ENCODE measurements at regions not wholly inside any gene's neighbourhood (a gene's known extent, or its start where the extent isn't known, plus 50 kb on each side); places are given as distances from the start of the nearest gene placed in this dataset.

DNA sequence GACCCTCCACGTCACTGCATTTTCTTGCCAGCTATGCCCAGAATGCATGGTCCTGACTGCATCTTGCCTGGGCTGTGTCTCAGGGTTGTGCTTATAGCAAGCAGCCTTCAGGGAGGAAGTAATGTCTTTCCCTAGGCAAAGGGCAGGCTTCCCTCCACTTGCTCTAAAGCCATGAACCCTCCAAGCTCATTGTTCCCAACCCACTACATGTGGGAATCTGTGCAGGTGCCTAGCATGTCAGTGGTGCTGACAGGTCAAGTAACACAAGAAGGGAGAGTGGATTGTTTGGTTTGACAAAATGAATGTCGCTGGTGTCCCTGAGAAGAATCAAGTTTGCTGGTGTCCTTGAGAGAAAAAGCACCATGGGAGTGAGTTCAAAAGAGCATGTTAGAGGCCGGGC lies 53.9 kb upstream of the UCN3 start:
- no peak for DNase-seq (ENCODE audit: low spot score)

DNA sequence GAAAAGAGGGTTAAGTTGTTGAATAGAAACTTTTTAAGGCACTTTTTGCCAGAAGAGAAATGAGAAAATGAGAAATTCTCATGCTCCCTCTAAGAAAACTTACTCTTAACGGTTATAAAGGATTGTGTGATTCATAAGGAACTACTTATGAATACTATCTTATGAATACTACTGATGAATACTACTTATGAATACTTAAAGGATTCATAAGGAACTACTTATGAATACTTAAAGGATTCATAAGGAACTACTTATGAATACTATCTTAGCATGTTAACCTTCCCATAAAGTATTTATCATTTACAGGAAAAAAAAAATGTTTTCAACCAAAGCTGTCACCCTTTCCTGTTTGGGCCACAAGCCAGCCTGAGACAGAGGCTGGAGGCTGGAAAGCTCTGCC lies 53.1 kb upstream of the UCN3 start:
- no peak for DNase-seq (ENCODE audit: low spot score)

DNA sequence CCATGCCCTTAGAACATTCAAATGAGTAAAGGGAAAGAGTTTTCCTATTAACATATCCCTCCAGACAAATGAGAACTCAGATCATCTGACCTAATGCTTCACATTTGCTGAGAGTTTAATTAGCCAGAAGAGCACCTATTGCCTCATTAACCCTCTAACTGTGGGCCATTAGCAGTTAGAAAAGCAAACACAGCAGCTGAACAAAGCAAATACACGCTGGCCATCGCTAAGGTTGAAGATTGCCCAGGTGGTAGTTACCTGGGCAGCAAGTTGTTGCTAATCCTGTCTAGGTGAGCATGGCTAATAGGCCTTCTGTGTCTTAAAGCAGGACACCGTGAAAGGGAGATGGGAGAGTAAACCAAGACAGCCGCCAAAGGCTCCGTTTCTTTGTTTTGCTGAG lies 49.9 kb upstream of the UCN3 start:
- DNase-seq (ENCODE audit: low spot score), result no peak
